GM04504 (cell line): ENCODE measurements at regions not wholly inside any gene's neighbourhood (a gene's known extent, or its start where the extent isn't known, plus 50 kb on each side); places are given as distances from the start of the nearest gene placed in this dataset.

ENCODE experiments used
- DNase-seq: peaks from one replicate; pipeline ENCODE4 v3.0.0-alpha.2; 2012; ENCODE audit warnings: low read depth

DNA sequence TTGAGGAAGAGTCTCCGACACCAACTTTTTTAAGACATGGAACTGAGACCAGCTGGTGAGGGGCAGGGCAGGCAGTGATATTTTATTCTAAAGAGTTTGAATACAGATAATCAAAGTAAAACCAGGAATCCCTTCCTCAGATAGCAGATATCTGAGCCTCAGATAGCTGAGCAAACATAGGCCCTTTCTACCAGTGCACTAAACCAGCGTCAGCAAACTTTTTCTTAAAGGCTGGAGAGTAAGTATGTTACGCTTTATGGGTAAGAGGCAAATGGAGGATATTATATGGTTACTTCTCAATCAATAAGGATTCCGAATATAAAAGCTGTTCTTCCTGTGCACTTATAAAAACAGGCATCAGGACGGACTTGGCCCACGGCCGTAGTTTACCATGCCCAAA lies 73.9 kb downstream of the WNT5A start:
- no peak for DNase-seq

DNA sequence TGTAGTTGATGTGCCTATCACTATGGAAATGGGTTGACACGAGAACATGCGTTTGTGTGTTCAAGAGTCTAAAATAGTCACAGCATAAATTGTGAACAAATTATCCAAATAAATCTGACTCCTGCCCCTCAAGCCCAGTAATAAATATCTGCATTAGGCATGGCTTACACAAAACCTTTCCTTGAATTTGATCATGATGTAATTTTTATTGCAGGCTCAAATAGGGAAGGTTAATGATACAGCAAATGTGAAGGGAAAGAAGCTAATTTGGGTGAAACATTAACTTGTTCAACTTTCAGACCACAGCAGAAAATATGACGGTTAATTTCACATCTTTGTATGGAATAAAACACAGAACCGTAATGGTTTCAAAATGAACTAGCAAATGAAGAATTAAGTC lies 74.6 kb downstream of the WNT5A start:
- no peak for DNase-seq

DNA sequence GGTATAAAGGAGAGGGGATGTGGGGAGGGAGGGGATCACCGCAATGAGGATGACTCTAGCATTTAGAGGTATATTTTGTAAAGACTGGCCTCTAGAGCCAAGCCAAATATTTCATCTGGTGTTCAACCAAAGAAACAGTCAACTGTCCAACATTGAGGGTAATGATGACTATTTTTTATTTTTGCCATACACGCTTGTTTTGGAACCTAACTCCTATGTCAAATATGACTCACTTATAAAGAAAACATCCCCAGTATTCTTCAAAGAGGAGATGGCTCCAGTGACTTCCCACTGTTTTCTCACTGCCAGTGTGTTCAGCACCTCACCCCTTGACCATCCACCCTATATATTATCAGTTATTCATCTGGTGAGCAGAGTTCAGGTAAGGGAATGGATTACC lies 77.3 kb downstream of the WNT5A start:
- DNase-seq: no peak

DNA sequence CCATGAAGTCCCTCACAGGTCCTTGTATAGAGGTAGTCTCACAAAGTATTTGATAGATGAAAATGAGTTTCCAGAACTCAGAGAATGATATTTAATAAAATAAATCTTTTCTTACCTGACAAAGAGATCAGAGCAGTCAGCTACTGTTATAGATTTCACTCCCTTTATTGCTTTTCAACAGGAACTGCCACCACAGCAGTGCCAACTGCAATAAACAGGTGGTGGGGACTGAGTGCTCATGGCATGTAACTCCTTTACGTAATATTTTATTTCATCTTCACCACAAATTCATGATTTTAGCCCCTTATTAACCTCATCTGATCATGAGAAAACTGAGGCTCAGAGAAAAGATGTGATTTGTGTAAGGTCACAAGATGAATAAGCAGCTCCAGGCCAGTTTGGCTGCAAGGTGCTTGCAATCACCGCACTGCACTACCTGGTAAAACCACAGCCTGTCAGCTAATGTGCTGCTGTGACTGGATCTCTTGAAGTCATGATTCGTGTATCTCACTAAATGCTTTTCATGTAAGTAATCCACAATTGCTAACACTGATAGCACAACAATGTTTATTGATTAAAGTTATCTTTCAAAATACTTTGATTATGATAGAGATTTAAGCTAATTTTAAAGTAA lies 78.8 kb downstream of the WNT5A start:
- no peak for DNase-seq

DNA sequence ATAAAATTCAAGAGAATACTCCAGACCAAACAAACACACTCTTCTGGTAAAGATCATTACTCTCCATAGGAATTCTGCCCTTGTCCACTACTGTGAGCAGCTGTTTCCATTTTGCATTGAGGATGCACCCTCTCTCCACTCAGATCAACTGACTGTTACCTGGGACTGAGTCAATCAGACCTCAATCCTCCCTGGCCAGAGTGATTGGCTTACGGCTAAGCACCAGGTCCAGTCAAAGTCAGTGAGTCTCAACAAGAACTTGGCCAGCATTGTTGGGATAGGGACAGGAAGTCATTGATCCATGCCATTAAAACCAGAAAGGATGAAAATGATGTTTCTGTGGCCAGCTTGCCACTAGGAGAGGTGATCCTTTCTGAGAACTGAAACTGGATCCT lies 79.7 kb downstream of the WNT5A start:
- DNase-seq: no peak

DNA sequence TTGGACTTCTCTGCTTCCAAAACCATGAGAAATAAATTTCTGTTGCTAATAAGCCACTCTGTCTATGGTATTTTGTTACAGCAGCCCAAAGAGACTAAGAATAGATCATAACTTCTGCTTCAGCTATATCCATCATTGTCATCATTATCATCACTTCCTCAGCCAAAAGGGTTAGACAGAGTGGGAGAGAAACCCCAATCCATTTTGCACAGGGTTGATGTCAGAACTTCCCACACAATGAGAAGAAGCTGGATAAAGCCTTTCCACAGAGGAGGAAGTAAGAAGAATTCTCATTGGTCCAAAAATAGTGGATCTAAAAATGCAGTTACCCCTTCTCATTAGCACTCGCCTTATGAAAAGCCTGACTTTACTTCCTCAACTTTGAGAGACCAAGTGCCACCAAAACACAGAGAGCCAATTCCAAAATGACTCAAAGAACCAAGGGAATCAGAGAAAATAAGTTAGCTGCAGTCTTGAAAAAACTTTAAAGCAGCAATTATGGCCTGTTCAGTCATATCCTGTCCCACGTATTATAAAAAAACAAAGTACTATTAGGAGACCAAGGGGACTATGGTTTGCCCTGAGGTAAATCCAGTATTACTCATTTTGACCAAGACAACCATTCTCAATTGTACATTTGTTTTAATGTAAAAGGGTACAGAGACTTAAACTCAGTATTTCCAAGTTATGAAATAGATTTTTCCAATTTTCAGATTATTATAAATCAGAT lies 80.2 kb downstream of the WNT5A start:
- DNase-seq: no peak

DNA sequence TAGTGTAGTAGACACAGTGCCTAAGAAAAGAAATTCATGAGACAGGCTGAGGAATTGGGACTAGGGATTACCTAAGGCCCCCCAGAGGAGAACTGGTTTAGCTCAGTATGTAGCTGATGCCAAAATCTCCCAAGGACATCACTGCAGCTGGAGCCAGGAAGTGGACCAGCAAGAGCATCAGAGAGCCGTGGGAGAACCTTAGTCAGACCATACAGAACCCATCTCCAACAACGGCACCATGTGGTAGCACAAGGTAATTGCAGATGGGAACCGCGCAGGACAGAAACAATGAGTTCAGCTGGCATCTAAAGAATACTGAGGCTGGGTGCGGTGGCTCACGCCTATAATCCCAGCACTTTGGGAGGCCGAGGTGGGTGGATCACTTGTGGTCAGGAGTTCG lies 81.7 kb downstream of the WNT5A start:
- no peak for DNase-seq

DNA sequence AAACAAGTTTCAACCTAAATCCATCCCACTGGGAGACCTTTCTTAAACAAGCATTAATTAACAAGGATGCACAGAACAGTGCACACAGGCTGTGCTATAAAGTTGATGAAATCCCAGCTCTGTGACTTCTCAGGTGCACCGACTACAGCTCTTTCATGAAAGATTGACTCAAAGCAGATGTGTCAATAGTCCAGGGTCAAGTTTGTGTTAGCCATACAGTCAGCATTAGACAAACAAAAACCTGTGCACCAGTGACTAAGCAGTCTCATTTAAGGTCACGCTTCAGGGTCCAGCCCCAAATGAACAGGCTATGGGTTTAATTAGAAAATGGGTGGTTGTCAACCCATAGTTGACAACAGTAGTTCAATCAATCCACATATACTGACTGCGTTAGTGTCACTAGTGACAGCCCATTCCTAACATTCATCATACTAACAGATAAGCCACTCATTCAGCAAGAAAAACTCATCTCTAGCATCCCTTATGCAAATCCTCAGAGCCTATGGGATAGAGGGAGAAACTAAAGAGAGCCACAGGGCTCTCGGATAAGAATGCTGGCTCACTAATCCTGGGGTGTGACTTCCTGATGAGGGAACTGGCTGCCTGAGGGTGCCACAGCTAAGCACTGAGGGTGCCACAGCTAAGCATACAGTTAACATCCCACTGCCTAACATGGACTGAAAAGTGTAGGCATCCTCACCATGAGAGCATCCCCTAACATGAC lies 84.1 kb downstream of the WNT5A start:
- DNase-seq: no peak

DNA sequence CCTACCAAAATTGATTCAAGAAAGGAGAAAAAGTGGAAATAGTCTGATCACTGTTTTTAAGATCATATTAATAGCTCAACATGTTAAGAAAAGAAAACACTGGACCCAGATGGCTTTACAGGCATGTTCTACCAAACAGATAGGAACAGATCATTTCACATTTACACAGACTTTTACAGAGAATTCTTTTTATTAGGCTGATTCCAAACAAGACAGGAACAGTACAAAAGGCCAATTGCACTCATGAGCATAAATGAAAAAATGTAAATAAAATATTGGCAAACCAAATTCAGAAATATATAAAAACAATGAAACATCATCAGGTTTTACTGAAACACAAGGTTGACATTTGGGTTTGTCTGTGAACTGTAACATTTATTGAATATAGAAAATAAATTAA lies 106.5 kb downstream of the WNT5A start:
- DNase-seq: no peak

DNA sequence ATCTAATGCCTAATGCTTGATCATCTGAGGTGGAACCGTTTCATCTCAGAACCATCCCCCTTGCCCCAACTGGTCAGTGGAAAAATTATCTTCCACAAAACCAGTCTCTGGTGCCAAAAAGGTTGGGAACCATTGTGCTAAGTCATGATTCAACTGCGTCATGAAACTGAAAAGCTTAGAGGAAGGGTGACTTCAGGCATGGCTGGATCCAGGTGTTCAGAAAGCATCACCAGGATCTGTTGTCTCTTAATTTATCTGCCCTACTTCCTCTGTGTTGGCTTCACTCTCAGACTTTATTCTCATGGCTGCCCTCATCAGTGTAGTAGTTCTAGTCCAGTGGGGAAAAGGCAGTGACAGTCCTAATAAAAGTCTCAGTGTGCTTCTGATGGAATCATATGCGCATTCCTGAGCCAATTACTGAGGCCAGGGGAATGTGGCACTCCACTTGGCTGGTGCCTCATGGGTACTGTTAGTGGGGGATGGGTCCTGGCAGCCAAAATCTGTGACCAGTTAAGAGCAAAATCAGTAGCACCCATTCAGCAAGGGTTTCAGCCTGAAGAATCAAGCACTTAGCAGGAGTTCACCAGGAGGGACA lies 110.3 kb downstream of the WNT5A start:
- DNase-seq: no peak

DNA sequence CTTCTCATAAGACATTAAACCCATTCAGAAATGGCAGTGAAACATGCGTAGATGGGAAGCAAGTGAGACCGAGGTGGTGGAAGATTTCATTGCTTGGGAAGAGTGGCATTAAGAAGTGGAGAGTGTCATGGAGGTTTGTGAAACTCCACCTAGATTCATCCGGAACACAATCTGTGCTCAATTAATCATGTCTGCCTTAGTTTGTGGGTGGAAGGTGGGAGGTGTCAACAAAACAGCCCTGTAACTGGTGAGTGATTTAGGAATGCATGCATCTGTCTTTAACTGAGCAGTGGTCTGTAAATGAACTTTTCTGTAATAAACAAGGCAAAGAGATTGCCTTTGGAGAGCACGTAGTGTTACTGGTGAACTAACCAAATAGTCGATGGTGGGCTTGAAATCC lies 113.7 kb downstream of the WNT5A start:
- no peak for DNase-seq

DNA sequence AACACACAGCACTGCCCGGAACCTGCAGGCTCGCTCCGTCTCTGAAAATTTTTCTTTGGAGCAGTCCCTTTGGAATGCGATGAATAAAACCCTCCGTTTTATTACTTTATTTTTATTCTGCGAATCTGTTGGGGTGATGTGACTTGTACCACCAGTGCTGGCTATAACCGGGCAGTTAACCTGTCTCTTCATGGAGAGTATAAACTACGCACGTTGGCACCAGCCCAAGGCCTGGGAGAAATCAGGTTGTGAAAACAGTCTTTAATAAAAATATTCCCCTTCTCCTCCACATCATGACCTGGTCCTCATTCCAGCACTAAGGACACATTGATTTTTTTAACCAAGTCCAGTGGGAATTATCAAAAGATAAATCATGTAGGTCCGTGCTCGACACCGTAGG lies 116.8 kb downstream of the WNT5A start:
- DNase-seq: no peak

DNA sequence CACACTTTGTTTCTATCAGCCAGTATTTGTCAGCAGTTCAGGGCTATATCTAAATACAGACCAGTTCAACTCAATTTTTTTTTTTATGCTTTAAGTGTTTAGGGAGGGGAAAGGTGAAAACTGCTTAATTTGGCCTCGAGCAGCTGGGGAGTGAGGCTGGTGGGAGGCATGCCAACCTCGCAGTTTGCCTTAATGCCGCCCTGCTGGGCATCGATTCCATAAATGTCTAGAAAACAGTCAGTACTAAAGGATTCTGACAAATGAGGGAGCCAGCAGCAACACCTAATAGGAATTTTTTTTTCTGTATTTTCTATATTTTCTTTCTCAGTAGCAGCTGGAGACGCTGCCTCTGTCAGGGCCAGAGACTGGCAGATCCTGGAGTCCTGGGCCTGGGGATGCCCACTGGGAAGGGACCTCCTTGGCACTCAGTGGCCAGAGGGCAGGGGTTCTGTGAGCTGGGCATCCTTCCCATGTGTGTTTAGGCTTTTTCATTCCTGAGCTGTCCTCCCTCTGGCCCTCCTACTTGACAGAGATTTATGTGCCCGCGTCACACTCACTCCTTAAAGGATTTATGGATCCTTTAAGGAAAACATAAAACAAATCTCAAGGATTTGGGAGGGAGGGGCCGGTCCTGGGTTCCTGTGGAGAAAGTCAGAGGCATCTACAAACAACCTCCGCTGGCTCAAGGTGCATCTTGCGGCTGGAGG lies 117.8 kb downstream of the WNT5A start:
- no peak for DNase-seq

DNA sequence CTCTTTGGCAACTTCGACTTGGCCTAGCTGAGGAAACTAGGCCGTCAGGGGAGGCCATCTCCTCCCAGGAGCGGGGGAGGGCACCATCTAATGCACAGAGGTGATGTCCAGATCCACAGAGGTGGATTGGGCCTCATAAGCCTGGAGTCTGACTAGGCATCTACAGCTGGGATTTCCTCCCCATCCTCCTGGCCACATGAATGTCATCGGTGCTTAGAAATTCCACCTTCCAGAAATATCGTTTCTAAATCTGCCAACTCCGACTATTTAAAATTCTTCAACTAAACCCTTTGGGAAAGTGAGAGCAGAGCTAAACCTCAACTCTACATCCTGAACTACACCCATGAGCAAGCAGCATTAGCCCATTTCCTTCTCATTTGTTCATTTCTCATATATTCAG lies 118.7 kb downstream of the WNT5A start:
- no peak for DNase-seq

DNA sequence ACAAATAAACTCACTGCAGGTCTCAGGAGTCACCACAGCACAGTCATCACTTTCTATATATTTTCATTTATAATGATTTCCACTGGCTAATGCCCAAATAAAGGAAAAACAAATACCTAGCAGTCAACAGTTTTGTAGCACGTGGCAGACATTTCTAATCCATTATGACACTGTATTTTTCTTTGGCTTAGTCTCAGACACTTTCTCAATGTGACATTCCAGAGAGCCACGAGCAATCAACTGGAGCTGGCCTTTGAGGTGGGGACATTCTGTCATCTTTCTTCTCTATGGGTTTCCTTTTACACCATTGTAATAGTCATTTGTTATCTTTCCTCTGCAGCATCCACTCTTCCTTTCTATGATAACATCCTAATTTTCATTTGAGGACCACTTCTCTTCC lies 119.7 kb downstream of the WNT5A start:
- DNase-seq: no peak

DNA sequence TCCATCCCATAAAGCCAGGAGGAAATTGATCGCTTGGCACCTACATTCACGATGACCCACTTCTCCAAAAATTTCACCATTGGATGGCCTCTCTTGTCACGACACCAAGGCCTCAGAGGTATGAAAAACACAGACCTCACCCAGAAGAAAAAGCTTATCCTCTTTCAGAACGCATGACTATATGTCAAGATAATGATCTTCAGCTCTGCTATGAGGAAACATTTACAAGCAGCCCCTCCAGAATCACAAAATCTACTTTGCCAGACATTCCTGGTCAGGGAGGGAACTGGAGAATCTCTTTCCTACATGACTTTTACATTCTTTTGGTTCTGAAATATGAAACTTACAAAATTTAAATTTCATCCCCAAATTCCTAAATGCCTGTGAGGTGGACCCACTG lies 122.7 kb downstream of the WNT5A start:
- peak; percentile 60 for DNase-seq

DNA sequence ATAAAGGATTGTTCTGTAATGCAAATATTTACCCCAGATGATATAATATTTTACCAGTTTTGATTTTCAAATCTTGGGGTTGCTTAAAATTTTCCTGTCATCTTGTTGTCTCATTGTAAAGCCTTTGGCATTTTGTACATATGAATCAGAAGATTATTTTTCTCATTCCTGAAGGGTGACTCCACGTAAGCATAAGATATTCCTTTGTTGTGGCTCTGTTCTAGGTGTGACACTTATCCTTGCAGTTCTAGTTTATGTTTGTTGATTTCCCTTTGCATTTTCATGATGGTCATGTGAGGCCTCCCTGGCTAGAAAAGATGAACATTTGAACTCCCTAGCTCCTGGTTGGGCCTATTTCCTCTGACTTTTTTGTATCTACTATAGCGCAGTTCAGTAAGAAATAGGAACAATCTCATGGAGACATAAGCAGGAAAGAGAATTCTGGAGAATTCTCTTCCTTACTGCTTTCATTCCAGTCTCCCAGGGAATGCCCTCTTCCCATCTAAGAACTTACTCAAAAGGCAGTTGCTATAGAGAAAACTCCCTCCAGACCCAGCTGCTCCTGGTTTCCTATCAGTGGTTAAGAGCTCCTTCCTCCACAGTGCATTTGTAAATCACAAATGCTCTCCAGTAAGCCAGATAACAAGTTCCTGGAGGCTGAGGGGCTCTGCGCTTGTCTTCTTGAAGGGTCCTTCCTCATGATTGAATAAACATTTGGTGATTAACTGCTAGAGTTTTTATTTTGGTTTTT lies 124.7 kb downstream of the WNT5A start:
- DNase-seq: no peak

DNA sequence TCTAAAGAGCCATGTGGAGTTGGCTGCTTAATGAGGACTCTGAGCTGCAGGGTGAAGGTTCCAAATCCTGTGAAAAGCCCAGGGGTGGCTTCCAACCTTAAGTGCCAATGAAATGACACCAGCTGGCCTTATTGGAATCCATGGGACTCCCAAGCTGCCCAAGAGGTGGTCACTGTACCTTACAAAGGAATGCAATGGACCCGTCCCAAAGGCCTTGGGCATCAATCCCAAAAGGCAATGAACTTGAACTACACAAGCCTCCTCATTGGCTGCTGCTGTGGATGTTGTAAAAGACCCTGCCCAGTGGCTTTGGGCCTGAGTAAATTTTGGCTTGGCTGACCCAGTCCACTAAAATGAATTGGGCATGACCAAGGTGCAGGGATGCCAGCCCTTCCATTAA lies 129.3 kb downstream of the WNT5A start:
- DNase-seq: no peak

DNA sequence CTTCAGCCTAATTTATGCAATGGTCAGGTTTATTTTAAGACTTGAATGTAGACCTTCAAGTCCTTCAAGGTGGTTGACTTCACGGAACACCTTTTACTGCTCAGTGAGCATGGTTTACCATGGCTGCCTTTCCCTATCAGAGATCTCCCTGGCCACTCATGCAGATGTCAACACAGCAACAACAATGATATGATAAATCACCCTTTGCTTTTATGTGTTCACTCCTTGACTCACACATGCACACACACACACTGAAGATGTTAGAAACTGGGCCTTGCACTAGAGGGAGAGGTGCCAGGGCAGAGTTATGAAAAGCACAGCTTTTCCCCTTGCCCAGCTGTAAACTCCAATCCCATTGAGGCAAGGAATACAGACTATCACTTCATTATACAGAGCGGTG lies 134.4 kb downstream of the WNT5A start:
- DNase-seq: no peak

DNA sequence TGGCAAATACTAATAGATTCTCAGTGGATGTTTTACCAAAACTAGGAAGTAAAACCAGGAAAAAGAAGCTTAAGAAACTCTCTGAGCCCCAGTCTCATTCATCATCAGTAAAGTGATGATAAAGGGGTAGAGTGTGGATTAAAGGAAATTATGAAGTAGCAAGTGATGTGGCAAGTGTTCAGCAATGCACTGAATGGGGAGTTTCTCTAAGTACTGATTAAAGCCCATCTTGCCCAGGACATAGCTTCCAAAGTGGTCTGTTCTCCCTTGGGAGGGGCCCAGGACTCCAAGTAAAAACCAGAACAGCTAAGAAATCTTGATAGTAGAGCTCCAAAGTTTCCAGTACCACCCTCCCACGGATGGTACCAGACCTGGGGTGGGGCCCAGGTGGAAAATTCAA lies 137.3 kb downstream of the WNT5A start:
- no peak for DNase-seq

DNA sequence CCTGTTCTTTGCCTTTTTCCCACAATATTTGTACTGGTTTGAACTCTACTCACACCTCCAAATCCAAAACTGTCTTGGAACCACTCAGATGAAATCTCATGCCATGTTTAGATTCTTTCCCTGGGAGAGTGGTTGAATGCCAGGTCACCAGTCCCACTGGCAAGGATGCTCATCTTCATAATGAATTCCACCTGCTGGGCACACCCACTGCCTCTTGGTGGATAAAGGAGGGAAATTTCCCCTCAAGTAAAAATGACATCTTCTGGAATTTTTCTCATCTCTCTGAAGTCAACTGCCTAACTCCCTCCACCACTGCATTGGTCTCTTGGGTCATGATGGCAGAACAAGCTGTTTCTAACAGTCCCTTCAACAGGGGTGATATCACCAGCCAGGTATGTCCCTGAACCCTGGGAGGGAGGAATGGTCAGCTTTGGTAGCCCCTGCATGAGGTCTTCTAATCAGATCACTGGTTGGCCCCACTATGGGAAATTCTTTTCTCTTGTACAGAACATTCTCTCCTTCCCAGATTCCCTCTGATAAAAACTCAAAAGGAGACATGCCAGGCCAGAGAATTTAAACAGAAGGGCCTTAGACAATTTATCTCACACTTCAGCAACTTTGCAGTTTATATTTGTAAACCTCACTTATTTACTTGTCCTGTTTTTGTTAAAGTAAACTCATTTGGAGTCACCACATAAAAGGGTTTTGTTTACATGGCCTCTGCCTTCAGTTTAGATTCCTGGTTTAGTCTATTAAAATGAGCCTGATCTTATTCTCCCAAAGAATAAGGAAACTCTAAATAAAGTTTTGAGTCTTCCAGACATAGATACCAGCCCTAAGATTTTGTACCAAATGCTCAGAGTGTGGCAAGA lies 143.4 kb downstream of the WNT5A start:
- no peak for DNase-seq
